ENCODE measurements at regions not wholly inside any gene's neighbourhood (a gene's known extent, or its start where the extent isn't known, plus 50 kb on each side); places are given as distances from the start of the nearest gene placed in this dataset.
"Not testable (repeated sequence)": the region's sequence is repeated elsewhere in the genome, so short reads cannot be mapped to it uniquely, and the experiment has no call there.

GRCh38 chr7:86592185-86592584 is 51.5 kb upstream of the GRM3 start:
- DNase-seq (ENCODE audit: low read depth in 4 of 4, low spot score in 2 of 4) = no peak

GRCh38 chr7:86574006-86574405 is 69.7 kb upstream of the GRM3 start:
- DNase-seq (ENCODE audit: low read depth in 4 of 4, low spot score in 2 of 4) = no peak

- no peak for DNase-seq (ENCODE audit: low read depth in 4 of 4, low spot score in 2 of 4)
Observed at GRCh38 chr7:86558680-86559501, 84.8 kb upstream of the GRM3 start.

GRCh38 chr7:86534641-86535040 is 109.1 kb upstream of the GRM3 start:
- DNase-seq (ENCODE audit: low read depth in 4 of 4, low spot score in 2 of 4) = no peak

- DNase-seq (ENCODE audit: low read depth in 4 of 4, low spot score in 2 of 4) = no peak
Observed at GRCh38 chr7:86504229-86504628, 139.5 kb upstream of the GRM3 start.

GRCh38 chr7:86499986-86500385 is 143.7 kb upstream of the GRM3 start:
- DNase-seq (ENCODE audit: low read depth in 4 of 4, low spot score in 2 of 4) = no peak

GRCh38 chr7:86485827-86486226 is 157.9 kb upstream of the GRM3 start:
- no peak for DNase-seq (ENCODE audit: low read depth in 4 of 4, low spot score in 2 of 4)

- DNase-seq (ENCODE audit: low read depth in 4 of 4, low spot score in 2 of 4) = no peak
Observed at GRCh38 chr7:86479144-86479543, 164.6 kb upstream of the GRM3 start.

GRCh38 chr7:86477343-86477935 is 166.3 kb upstream of the GRM3 start:
- DNase-seq (ENCODE audit: low read depth in 4 of 4, low spot score in 2 of 4) = no peak

GRCh38 chr7:86470763-86471162 is 172.9 kb upstream of the GRM3 start:
- DNase-seq (ENCODE audit: low read depth in 4 of 4, low spot score in 2 of 4) = no peak

- peak; percentile 26 to 53 (median 46) for DNase-seq (ENCODE audit: low read depth in 4 of 4, low spot score in 2 of 4)
Observed at GRCh38 chr7:86469680-86470295, 173.9 kb upstream of the GRM3 start.

- no peak for DNase-seq (ENCODE audit: low read depth in 4 of 4, low spot score in 2 of 4)
Observed at GRCh38 chr7:86454753-86455152, 189.0 kb upstream of the GRM3 start.

GRCh38 chr7:86453454-86453853 is 190.3 kb upstream of the GRM3 start:
- no peak for DNase-seq (ENCODE audit: low read depth in 4 of 4, low spot score in 2 of 4)

- no peak for DNase-seq (ENCODE audit: low read depth in 4 of 4, low spot score in 2 of 4)
Observed at GRCh38 chr7:86448856-86449255, 194.9 kb upstream of the GRM3 start.

- DNase-seq (ENCODE audit: low read depth in 4 of 4, low spot score in 2 of 4) = no peak
Observed at GRCh38 chr7:86445285-86445684, 198.4 kb upstream of the GRM3 start.

- DNase-seq (ENCODE audit: low read depth in 4 of 4, low spot score in 2 of 4) = no peak
Observed at GRCh38 chr7:86444245-86444644, 199.5 kb upstream of the GRM3 start.

GRCh38 chr7:86440420-86440819 is 203.3 kb upstream of the GRM3 start:
- DNase-seq (ENCODE audit: low read depth in 4 of 4, low spot score in 2 of 4) = not testable (repeated sequence)

GRCh38 chr7:86437951-86438450 is 205.7 kb upstream of the GRM3 start:
- no peak for DNase-seq (ENCODE audit: low read depth in 4 of 4, low spot score in 2 of 4)

- no peak for DNase-seq (ENCODE audit: low read depth in 4 of 4, low spot score in 2 of 4)
Observed at GRCh38 chr7:86431761-86432160, 211.9 kb upstream of the GRM3 start.

- no peak for DNase-seq (ENCODE audit: low read depth in 4 of 4, low spot score in 2 of 4)
Observed at GRCh38 chr7:86411814-86412213, 231.9 kb upstream of the GRM3 start.

GRCh38 chr7:86407291-86407690 is 236.4 kb upstream of the GRM3 start:
- no peak for DNase-seq (ENCODE audit: low read depth in 4 of 4, low spot score in 2 of 4)

GRCh38 chr7:86391813-86392212 is 251.9 kb upstream of the GRM3 start:
- no peak for DNase-seq (ENCODE audit: low read depth in 4 of 4, low spot score in 2 of 4)
